ENCODE measurements at regions not wholly inside any gene's neighbourhood (a gene's known extent, or its start where the extent isn't known, plus 50 kb on each side); places are given as distances from the start of the nearest gene placed in this dataset.

DNA sequence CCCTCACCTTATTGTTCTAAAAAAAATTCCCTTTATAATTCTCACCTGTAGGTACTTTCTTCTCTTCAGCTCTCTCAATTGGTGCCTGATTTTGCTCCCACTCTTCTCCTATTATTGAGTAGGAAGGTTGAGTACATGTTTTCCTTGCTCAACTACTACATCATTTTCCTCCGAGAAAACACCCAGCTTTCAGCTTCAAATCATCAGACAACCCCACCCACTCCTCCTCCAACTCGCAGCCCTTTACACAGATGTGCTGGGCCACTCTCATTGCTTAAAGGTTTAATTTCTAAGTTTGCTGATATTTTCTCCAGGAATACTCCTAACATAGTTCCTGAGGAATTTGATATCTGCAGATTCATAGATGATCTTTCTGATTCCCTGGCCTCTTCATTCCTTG is 734.4 kb upstream of the ZEB2 start:
- DNase-seq = no peak

GRCh38 chr2:145253492-145253891 is 733.6 kb upstream of the ZEB2 start:
- DNase-seq = no peak

DNA sequence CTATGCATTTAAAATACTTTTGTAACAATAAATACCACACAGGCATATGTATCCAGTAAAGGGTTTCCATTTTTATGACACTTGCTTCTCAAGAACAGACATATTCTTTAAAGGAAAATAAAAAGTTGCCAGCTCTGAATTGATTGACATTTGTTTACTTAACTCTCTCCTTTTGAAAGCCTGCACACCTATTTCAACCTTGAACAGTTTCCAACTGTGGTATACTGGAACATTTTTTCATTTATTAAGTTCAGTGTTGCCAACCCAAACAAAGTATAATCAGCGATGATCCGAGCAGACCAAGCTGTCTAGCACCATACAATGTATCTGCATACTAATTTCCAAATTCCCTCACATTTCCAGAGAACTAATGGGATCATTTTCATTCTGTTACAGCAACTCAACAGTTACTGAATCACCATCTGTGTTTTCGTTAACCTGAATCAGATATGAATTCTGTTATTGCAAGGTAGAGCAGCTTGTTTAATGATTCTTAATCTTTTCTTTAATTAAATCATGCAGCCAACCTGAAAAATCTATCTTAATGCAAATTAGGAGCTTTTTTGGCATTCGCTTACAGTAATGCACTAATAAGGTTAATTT is 725.5 kb upstream of the ZEB2 start:
- DNase-seq = no peak

GRCh38 chr2:145235312-145235711 is 715.4 kb upstream of the ZEB2 start:
- no peak for DNase-seq

DNA sequence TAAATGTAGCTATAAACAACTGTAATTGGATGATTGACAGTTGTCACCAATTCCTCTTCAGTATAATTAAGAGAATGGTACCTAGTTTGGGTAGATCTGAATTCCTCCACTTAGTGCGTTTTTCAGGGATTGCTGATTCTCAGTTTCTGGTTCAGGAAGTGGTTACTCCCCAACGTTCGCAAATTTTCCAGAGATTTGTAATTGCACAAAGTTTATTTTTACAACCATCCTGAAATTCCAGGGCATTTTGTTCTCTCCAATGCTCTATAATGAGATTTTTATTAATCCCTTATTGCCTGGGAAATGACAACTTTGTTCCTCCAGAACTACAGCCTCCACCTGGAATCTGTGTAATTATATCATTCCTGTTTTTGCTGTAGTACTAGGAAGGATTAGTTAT is 710.6 kb upstream of the ZEB2 start:
- DNase-seq = no peak

GRCh38 chr2:145228506-145228905 is 708.6 kb upstream of the ZEB2 start:
- no peak for DNase-seq

- DNase-seq = no peak
Measured at GRCh38 chr2:145226901-145227300, 707.0 kb upstream of the ZEB2 start.

DNA sequence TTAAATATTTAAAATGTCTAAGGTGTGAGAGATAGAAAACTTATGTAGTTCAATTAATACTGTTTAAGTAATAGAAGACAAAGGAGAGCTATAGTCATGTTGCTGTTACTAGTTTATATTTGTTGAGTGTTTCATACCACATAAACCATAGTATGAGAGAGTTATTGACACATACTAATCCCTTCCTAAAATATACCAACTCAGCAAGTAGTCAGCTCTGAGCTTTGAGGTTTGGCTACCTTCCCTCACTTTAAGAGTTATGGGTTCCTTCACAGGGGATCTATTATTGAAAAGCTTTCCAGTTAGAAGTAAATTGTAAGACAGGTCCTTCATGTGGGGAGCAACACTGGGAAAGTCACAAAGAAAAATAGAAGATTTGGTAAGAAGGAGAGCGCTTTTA is 701.6 kb upstream of the ZEB2 start:
- DNase-seq = no peak

DNA sequence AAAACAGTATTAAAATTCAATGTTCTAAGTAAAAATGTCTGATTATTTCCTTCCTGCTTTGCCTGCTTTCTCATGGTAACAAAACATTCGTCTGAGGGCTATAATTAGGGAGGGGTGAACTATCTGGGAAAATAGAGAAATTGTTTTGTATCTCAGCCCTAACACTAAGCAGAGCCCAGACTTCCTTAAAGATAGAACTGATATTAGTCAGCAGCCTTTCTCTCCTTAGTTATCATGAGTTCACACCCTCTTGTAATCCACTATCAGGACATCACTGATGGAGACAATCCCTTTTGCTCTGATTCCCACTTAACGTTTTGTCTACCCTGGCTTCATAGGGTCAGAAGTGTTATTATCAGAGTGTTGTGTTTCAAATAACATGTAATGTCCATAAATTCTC is 701.1 kb upstream of the ZEB2 start:
- DNase-seq = no peak

- no peak for DNase-seq
Measured at GRCh38 chr2:145220496-145220895, 700.6 kb upstream of the ZEB2 start.

DNA sequence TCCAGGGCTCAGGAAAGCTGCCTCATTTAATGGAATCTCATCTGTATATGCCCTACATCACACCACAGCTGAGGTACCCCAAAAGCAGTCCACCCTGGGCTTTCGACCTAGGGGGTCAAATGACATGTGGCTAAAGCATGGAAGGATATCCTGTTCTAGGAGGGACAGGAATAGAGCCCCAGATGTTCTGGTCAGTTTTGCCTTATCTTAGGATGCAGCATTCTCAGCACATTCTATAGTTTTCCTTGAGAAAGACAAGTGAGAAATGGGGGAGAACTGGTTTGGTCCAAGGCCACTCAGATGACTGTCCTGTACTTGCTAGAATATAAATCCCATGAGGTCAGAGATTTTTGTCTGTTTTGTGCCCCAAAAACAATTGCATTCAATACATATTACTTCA is 688.0 kb upstream of the ZEB2 start:
- no peak for DNase-seq

GRCh38 chr2:145206496-145207281 is 686.8 kb upstream of the ZEB2 start:
- no peak for DNase-seq

- no peak for DNase-seq
Measured at GRCh38 chr2:145203891-145204290, 684.0 kb upstream of the ZEB2 start.

DNA sequence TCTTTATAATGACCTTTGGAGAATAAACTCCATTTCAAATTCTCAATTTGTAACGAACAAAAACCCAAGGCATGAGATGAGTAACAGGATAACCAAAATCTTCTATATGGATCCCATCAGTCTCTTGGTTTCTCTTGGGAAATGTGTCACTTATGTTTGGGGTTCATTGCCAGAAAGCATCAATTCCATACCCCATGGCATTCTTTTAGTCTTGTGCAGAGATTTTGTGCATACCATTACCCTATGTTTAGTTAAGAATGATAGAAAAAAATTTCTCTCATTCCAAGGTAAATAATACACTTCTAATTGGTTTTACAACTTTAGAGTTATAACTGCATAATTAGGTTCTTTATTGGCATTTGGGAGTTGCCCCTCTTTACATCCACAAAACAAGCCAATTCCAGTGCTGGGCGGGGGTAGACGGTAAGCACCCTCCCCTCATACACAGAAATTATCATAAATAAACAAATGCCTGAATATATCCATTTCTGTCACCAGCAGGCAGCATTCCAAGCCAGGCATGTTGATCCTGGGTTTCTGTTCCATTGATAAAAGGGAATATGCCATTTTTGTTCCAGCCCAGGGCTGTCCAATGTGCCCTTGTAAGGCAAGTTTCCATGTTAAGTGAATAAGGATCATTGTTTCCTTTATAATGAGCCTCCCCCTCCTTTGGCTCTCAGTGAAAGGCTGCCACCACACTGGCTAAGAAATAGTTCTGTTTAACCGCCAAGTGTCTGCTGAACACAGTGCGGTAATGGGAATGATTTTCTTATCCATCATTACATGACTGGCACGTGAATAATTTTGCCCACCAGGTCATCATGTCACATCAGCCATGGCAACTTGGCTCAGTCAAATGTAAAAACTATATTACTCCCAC is 680.1 kb upstream of the ZEB2 start:
- no peak for DNase-seq

DNA sequence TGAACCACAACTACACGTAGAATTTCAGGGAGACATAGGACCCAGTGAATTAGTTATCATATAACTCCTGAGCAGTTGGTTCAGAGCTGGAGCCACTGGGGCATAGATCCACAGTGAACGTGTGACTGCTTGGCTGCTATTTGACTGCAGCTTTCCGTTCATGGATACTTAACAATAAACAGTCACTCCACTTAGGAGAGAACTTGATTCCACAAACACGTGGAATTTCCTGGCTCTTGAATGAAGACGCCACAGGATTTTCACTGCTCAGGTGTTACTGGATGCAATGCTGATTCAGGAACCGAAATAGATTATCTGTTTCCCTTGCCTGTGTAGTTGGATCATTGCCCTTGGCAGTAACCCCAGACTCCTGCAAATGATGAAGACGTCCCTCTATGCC is 679.1 kb upstream of the ZEB2 start:
- DNase-seq = no peak

DNA sequence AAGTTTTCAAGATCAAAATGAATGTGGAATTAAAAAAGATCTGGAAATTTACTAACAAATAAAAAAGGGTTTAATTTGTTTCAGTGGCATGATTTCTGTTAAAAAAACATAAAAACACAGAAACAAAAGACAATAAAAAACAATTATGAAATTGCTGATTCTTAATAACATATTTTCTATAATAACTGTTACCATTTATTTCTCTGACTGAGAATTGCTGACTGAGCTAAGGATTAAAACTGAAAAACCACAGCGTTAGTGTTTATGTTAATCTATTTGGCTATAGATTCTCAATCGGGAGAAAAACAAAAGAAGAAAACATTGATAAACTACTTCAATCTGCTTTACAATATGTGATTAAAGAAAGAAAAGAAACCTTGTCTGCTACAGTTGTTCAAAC is 678.6 kb upstream of the ZEB2 start:
- DNase-seq = no peak

DNA sequence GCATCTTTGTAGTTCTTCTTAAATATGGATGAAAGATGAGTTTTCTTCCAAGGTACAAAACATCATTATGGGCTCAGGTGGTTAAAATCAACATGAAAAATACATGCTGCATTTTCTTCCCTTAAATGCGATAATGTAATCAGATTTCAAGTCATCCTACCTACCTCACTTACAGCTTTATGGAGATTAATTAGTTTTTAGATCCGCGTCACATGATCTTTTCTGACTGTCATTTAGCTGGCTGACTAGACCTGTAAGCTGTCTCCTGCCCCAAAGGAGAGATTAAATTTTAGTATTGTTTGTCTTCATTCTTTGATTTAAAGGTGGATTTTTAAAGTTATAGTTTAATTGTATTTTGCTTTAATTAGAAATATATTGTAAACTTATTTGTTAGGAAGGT is 678.0 kb upstream of the ZEB2 start:
- no peak for DNase-seq

DNA sequence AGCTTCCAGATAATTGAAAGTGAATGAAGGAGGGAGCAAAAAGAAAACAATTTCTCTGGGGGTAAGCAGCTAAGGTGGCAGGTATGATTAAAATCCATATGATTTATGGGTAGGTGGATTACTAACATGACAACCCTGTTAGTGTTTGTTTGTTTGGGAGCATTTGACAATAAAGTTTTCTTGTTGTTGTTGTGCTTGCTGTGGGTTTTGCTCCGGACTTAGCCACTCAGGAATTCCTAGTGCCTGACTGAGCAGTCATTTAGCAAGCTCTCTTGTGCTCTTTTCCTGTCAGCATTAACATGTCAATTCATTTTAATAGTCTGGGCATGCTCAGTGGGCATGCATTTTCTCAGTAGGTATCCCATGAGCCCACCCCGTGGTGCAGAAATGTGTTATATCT is 674.8 kb upstream of the ZEB2 start:
- DNase-seq = no peak

- no peak for DNase-seq
Measured at GRCh38 chr2:145190031-145190703, 670.2 kb upstream of the ZEB2 start.

DNA sequence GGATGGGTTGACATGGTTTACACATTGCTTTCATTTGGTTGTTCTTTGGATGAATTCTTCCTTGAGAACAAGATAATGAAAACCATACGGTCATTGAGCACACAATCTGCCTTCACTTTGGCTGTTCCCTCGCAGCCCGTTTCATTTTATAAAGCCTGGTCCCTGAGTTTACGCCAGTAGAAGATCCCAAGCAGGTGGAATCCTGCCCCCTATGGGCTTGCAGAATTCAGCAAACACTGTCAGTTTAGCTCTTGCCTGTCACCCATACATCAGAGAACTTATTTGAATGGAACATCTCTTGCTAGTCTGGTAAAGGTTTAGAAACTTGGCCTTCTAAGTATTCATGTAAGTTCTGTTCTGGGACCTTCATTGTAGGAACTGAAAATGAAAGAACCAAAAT is 666.4 kb upstream of the ZEB2 start:
- DNase-seq = no peak

DNA sequence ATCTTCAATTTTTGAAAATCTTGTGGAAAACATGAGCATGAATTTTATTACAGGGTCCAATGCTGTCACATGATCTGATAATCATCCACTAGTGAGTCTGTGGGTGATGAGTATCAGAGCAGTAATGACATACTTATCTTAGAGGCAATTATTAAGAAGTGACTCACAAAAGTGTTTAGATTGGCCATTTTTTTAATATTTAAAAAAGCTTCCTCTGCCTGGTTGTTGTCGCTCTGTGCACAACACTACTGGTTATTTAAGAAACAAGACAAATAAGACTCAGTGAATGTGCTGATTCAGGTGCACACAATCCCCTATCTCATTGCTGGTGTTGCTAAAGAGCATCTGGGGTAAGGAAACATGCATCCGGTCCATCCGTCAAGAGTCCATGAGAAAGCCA is 665.8 kb upstream of the ZEB2 start:
- no peak for DNase-seq

- no peak for DNase-seq
Measured at GRCh38 chr2:145184741-145185651, 665.1 kb upstream of the ZEB2 start.
